ENCODE measurements at regions not wholly inside any gene's neighbourhood (a gene's known extent, or its start where the extent isn't known, plus 50 kb on each side); places are given as distances from the start of the nearest gene placed in this dataset.

DNA sequence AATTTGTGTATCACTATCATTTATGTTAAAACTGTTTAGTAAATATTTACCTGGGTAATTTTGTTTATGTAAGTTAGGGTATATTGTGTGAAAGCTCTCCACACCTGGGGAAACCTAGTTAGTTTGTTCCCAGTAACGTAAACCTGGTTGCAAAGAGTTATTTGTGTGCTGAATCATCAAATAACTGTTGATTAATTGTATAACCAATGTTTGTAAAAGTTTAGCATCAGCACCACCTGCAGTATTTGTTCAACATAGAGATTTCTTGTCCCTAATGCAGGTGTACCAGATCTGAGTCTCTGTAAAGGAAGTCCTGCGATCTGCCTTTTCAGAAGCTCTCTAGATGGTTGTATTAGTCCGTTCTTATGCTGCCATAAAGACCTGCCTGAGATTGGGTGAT is 440.4 kb downstream of the COL12A1 start:
- TF ChIP-seq, protein P1, sequence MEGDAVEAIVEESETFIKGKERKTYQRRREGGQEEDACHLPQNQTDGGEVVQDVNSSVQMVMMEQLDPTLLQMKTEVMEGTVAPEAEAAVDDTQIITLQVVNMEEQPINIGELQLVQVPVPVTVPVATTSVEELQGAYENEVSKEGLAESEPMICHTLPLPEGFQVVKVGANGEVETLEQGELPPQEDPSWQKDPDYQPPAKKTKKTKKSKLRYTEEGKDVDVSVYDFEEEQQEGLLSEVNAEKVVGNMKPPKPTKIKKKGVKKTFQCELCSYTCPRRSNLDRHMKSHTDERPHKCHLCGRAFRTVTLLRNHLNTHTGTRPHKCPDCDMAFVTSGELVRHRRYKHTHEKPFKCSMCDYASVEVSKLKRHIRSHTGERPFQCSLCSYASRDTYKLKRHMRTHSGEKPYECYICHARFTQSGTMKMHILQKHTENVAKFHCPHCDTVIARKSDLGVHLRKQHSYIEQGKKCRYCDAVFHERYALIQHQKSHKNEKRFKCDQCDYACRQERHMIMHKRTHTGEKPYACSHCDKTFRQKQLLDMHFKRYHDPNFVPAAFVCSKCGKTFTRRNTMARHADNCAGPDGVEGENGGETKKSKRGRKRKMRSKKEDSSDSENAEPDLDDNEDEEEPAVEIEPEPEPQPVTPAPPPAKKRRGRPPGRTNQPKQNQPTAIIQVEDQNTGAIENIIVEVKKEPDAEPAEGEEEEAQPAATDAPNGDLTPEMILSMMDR (IDR thresholded peaks at IDR 0.05 in 4 of 5, conservative IDR thresholded peaks at IDR 0.05 in 1 of 5): no peak
- TF ChIP-seq POLR2A (IDR thresholded peaks at IDR 0.05): no peak
